GM19438 (cell line): ENCODE measurements at regions not wholly inside any gene's neighbourhood (a gene's known extent, or its start where the extent isn't known, plus 50 kb on each side); places are given as distances from the start of the nearest gene placed in this dataset.

ENCODE experiments used
- ATAC-seq: cut with Tn5 transposase; IDR thresholded peaks from one replicate; pipeline ENCODE4 v1.9.1; 2021; ENCODE audit warnings: low read depth; ENCODE audit not compliant: unreplicated experiment

- no peak for ATAC-seq
Measured at GRCh38 chr1:113217447-113218208, 144.6 kb downstream of the LRIG2 start.

- no peak for ATAC-seq
Measured at GRCh38 chr1:113219377-113219776, 146.4 kb downstream of the LRIG2 start.

GRCh38 chr1:113219828-113220227, 146.8 kb downstream of the LRIG2 start:
- ATAC-seq, result no peak

- ATAC-seq, result no peak
Measured at GRCh38 chr1:113223040-113223439, 150.0 kb downstream of the LRIG2 start.

GRCh38 chr1:113223546-113223945, 150.5 kb downstream of the LRIG2 start:
- ATAC-seq, result no peak

- no peak for ATAC-seq
Measured at GRCh38 chr1:113226148-113226547, 153.2 kb downstream of the LRIG2 start.

GRCh38 chr1:113231866-113232265, 158.4 kb upstream of the MAGI3 start:
- ATAC-seq, result no peak

GRCh38 chr1:113233441-113233840, 156.9 kb upstream of the MAGI3 start:
- no peak for ATAC-seq

GRCh38 chr1:113241237-113241636, 149.1 kb upstream of the MAGI3 start:
- no peak for ATAC-seq

- no peak for ATAC-seq
Measured at GRCh38 chr1:113242481-113242880, 147.8 kb upstream of the MAGI3 start.

GRCh38 chr1:113243529-113243928, 146.8 kb upstream of the MAGI3 start:
- ATAC-seq, result no peak

GRCh38 chr1:113244112-113244820, 146.0 kb upstream of the MAGI3 start:
- no peak for ATAC-seq

- no peak for ATAC-seq
Measured at GRCh38 chr1:113245252-113245651, 145.1 kb upstream of the MAGI3 start.

- no peak for ATAC-seq
Measured at GRCh38 chr1:113246929-113247328, 143.4 kb upstream of the MAGI3 start.

GRCh38 chr1:113247355-113247754, 143.0 kb upstream of the MAGI3 start:
- ATAC-seq, result no peak

GRCh38 chr1:113247782-113248181, 142.5 kb upstream of the MAGI3 start:
- no peak for ATAC-seq

- ATAC-seq, result no peak
Measured at GRCh38 chr1:113248494-113248893, 141.8 kb upstream of the MAGI3 start.

GRCh38 chr1:113250161-113250560, 140.2 kb upstream of the MAGI3 start:
- ATAC-seq, result no peak

GRCh38 chr1:113252166-113252565, 138.1 kb upstream of the MAGI3 start:
- ATAC-seq, result no peak

- no peak for ATAC-seq
Measured at GRCh38 chr1:113253187-113253586, 137.1 kb upstream of the MAGI3 start.

- ATAC-seq, result no peak
Measured at GRCh38 chr1:113253590-113253989, 136.7 kb upstream of the MAGI3 start.
